ENCODE measurements at regions not wholly inside any gene's neighbourhood (a gene's known extent, or its start where the extent isn't known, plus 50 kb on each side); places are given as distances from the start of the nearest gene placed in this dataset.
"Not testable (repeated sequence)": the region's sequence is repeated elsewhere in the genome, so short reads cannot be mapped to it uniquely, and the experiment has no call there.

DNA sequence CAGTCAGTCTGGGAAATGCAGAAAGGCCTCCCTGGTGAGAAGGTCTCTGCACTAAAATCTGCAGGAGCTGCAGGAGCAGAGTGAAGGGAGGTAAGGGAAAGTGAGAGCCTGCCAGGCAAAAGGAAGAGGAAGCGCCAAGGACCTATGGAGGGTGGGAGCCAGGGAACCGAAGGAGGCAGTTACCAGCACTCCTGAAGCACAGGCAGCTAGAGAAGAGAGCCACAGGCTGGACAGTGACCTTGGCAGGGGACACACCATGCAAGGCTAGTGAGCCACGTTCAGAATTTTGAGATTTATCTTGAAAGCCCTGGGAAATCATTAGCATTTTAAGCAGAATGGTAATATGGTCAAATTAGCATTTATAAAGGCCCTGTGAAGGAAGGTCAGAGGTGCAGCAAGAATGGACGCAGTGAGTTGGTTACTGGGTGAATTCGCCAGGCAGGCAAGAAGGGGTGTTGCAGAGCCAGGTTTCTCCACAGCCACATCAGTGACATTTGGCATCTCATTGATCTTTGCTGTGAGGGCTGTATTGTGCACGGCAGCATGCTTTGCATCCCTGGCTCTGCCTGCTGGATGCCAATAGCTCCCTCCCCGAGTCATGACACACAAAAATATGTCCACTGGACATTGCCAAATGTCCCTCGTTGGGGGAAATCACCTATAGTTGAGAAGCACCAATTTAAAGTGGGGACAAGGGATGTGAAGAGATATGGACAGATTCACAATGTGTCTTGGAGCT lies 54.7 kb upstream of the LANCL2 start:
- H3K4me1 ChIP-seq (ENCODE audit: control insufficient read depth, low read depth, low read length): no peaks in the 10 kb centered on the region
- no peaks in the 10 kb centered on the region for H3K36me3 ChIP-seq (ENCODE audit: control insufficient read depth, insufficient read depth, low read length)
- H3K4ac ChIP-seq (ENCODE audit: low read depth, low read length): no peak overlapping the region
- H3K79me1 ChIP-seq (ENCODE audit: low read length): no peaks in the 10 kb centered on the region
- H2BK15ac ChIP-seq (replicated peaks; ENCODE audit: low read depth): no peak overlapping the region
- no peak overlapping the region for H3K4me2 ChIP-seq (ENCODE audit: low read length)
- H2BK5ac ChIP-seq (ENCODE audit: low read length): no peak overlapping the region
- no peak overlapping the region for H4K8ac ChIP-seq (ENCODE audit: low read depth, low read length)
- H3K18ac ChIP-seq (ENCODE audit: low read length): no peak overlapping the region
- no peaks in the 10 kb centered on the region for H3K27me3 ChIP-seq (ENCODE audit: insufficient read depth, low read length, poor library complexity)
- H3K9ac ChIP-seq (ENCODE audit: low read length): no peak overlapping the region
- H2AK5ac ChIP-seq (ENCODE audit: low read length): no peak overlapping the region
- H4K5ac ChIP-seq (ENCODE audit: low read length): no peak overlapping the region
- no peak overlapping the region for H3K23ac ChIP-seq (ENCODE audit: low read length)
- H3K79me2 ChIP-seq (ENCODE audit: control insufficient read depth, insufficient read depth, low read length): no peaks in the 10 kb centered on the region
- DNase-seq: no peak
- H3K56ac ChIP-seq (ENCODE audit: low read length): no peak overlapping the region
- no CpG with 5 or more reads among the region's 8 CpGs for whole genome bisulfite sequencing (ENCODE audit: extremely low coverage, insufficient coverage, low lambda C conversion rate)
- H3K4me3 ChIP-seq (ENCODE audit: low read length): no peak overlapping the region
- H2BK120ac ChIP-seq (ENCODE audit: low read depth, low read length): no peak overlapping the region
- no peak overlapping the region for H3K27ac ChIP-seq (ENCODE audit: low read depth, low read length)

DNA sequence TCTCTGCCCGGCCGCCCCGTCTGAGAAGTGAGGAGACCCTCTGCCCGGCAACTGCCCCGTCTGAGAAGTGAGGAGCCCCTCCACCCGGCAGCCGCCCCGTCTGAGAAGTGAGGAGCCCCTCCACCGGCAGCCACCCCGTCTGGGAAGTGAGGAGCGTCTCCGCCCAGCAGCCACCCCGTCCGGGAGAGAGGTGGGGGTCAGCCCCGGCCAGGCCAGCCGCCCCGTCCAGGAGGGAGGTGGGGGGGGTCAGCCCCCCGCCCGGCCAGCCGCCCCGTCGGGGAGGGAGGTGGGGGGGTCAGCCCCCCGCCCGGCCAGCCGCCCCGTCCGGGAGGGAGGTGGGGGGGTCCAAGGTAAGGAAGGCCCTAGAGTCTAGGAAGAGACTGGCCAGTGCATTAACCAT lies 53.2 kb upstream of the LANCL2 start:
- not testable (repeated sequence) for H2BK120ac ChIP-seq (ENCODE audit: low read depth, low read length); H3K23ac ChIP-seq (ENCODE audit: low read length); H3K27ac ChIP-seq (ENCODE audit: low read depth, low read length); H3K27me3 ChIP-seq (ENCODE audit: insufficient read depth, low read length, poor library complexity); H4K5ac ChIP-seq (ENCODE audit: low read length); H3K79me2 ChIP-seq (ENCODE audit: control insufficient read depth, insufficient read depth, low read length); H3K4me2 ChIP-seq (ENCODE audit: low read length); DNase-seq; H2AK5ac ChIP-seq (ENCODE audit: low read length); H4K8ac ChIP-seq (ENCODE audit: low read depth, low read length); H3K4me3 ChIP-seq (ENCODE audit: low read length); H3K18ac ChIP-seq (ENCODE audit: low read length); H3K4me1 ChIP-seq (ENCODE audit: control insufficient read depth, low read depth, low read length); H3K79me1 ChIP-seq (ENCODE audit: low read length); H3K9ac ChIP-seq (ENCODE audit: low read length); H3K4ac ChIP-seq (ENCODE audit: low read depth, low read length); H2BK5ac ChIP-seq (ENCODE audit: low read length); H2BK15ac ChIP-seq (replicated peaks; ENCODE audit: low read depth); H3K56ac ChIP-seq (ENCODE audit: low read length); H3K36me3 ChIP-seq (ENCODE audit: control insufficient read depth, insufficient read depth, low read length)
- no CpG with 5 or more reads among the region's 27 CpGs for WGBS (ENCODE audit: extremely low coverage, insufficient coverage, low lambda C conversion rate)

DNA sequence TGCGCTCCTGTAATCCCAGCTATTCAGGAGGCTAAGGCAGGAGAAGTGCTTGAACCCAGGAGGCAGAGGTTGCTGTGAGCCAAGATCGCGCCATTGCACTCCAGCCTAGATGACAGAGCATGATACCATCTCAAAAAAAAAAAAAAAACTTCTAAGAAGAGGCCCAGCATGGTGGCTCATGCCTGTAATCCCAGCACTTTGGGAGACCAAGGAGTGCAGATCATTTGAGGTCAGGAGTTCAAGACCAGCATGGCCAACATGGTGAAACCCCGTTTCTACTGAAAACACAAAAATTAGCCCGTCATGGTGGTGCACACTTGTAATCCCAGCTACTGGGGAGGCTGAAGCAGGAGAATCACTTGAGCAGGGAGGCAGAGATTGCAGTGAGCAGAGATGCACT lies 51.5 kb upstream of the LANCL2 start:
- DNase-seq; H3K79me1 ChIP-seq (ENCODE audit: low read length); H3K4me2 ChIP-seq (ENCODE audit: low read length); H2BK120ac ChIP-seq (ENCODE audit: low read depth, low read length); H4K5ac ChIP-seq (ENCODE audit: low read length); H3K4me1 ChIP-seq (ENCODE audit: control insufficient read depth, low read depth, low read length); H2AK5ac ChIP-seq (ENCODE audit: low read length); H3K18ac ChIP-seq (ENCODE audit: low read length); H3K4ac ChIP-seq (ENCODE audit: low read depth, low read length); H2BK5ac ChIP-seq (ENCODE audit: low read length); H3K36me3 ChIP-seq (ENCODE audit: control insufficient read depth, insufficient read depth, low read length); H3K27me3 ChIP-seq (ENCODE audit: insufficient read depth, low read length, poor library complexity); H4K8ac ChIP-seq (ENCODE audit: low read depth, low read length); H3K4me3 ChIP-seq (ENCODE audit: low read length); H3K56ac ChIP-seq (ENCODE audit: low read length); H2BK15ac ChIP-seq (replicated peaks; ENCODE audit: low read depth); H3K9ac ChIP-seq (ENCODE audit: low read length); H3K23ac ChIP-seq (ENCODE audit: low read length); H3K27ac ChIP-seq (ENCODE audit: low read depth, low read length); H3K79me2 ChIP-seq (ENCODE audit: control insufficient read depth, insufficient read depth, low read length): not testable (repeated sequence)
- no CpG with 5 or more reads among the region's 5 CpGs for WGBS (ENCODE audit: extremely low coverage, insufficient coverage, low lambda C conversion rate)

GRCh38 chr7:55314967-55315366 lies 50.2 kb upstream of the LANCL2 start:
- Histone ChIP-seq H2BK5ac (ENCODE audit: low read length) (no peak overlapping the region), H4K8ac (ENCODE audit: low read depth, low read length) (no peak overlapping the region), H2AK5ac (ENCODE audit: low read length) (no peak overlapping the region), H3K4me3 (ENCODE audit: low read length) (no peak overlapping the region), H3K79me1 (ENCODE audit: low read length) (no peaks in the 10 kb centered on the region), H4K5ac (ENCODE audit: low read length) (no peak overlapping the region), H3K56ac (ENCODE audit: low read length) (no peak overlapping the region), H3K9ac (ENCODE audit: low read length) (no peak overlapping the region), H3K23ac (ENCODE audit: low read length) (no peak overlapping the region), H2BK15ac (replicated peaks; ENCODE audit: low read depth) (no peak overlapping the region), H3K27me3 (ENCODE audit: insufficient read depth, low read length, poor library complexity) (no peaks in the 10 kb centered on the region), H3K27ac (ENCODE audit: low read depth, low read length) (no peak overlapping the region), H3K4me2 (ENCODE audit: low read length) (no peak overlapping the region), H3K18ac (ENCODE audit: low read length) (no peak overlapping the region), H3K4ac (ENCODE audit: low read depth, low read length) (no peak overlapping the region), H2BK120ac (ENCODE audit: low read depth, low read length) (no peak overlapping the region), H3K36me3 (ENCODE audit: control insufficient read depth, insufficient read depth, low read length) (no peaks in the 10 kb centered on the region), H3K4me1 (ENCODE audit: control insufficient read depth, low read depth, low read length) (no peaks in the 10 kb centered on the region), H3K79me2 (ENCODE audit: control insufficient read depth, insufficient read depth, low read length) (no peaks in the 10 kb centered on the region)
- WGBS (ENCODE audit: extremely low coverage, insufficient coverage, low lambda C conversion rate): no CpG with 5 or more reads among the region's 8 CpGs
- DNase-seq: no peak
